Neuronal stem cell (in vitro differentiated cells): ENCODE measurements at regions not wholly inside any gene's neighbourhood (a gene's known extent, or its start where the extent isn't known, plus 50 kb on each side); places are given as distances from the start of the nearest gene placed in this dataset.
"Not testable (repeated sequence)": the region's sequence is repeated elsewhere in the genome, so short reads cannot be mapped to it uniquely, and the experiment has no call there.

Experiments used
- DNase-seq: peaks from one replicate; pipeline ENCODE4 v3.0.0-alpha.2; 2013; ENCODE audit warnings: low spot score
- H2AFZ ChIP-seq: one replicate; pipeline ENCODE4 v1.6.1; 2013; ENCODE audit warnings: mild to moderate bottlenecking, low read length, inconsistent platforms
- H2AK5ac ChIP-seq: 2 replicates; pipeline ENCODE4 v1.6.1; 2013; ENCODE audit warnings: low read depth, mild to moderate bottlenecking, inconsistent platforms, low read length, moderate library complexity, mixed read lengths
- H2BK120ac ChIP-seq: 2 replicates; pipeline ENCODE4 v1.6.1; 2013; ENCODE audit warnings: low read depth, mild to moderate bottlenecking, inconsistent platforms, low read length, moderate library complexity, mixed read lengths
- H2BK12ac ChIP-seq: one replicate; pipeline ENCODE4 v1.6.1; 2013; ENCODE audit warnings: low read length, inconsistent platforms
- H2BK15ac ChIP-seq: 2 replicates; pipeline ENCODE4 v1.6.1; 2013; ENCODE audit warnings: mild to moderate bottlenecking, low read length, inconsistent platforms, mixed read lengths
- H2BK5ac ChIP-seq: one replicate; pipeline ENCODE4 v1.6.1; 2013; ENCODE audit warnings: inconsistent platforms, mild to moderate bottlenecking, low read length, moderate library complexity
- H3K14ac ChIP-seq: one replicate; pipeline ENCODE4 v1.6.1; 2013; ENCODE audit warnings: low read length, inconsistent platforms
- H3K18ac ChIP-seq: 2 replicates; pipeline ENCODE4 v1.6.1; 2013; ENCODE audit warnings: low read length, inconsistent platforms
- H3K23ac ChIP-seq: 2 replicates; pipeline ENCODE4 v1.6.1; 2013; ENCODE audit warnings: low read depth, mild to moderate bottlenecking, mixed read lengths, low read length, inconsistent platforms; ENCODE audit not compliant: poor library complexity
- H3K27ac ChIP-seq: replicated peaks from 3 replicates; pipeline ENCODE4 v1.5.1; 2013; ENCODE audit warnings: low read length, inconsistent platforms
- H3K27me3 ChIP-seq, 3 experiments: 2 replicates each; pipeline ENCODE4 v1.6.1; 2013; ENCODE audit warnings: low read length in 3 of 3, mild to moderate bottlenecking in 2 of 3, inconsistent platforms in 1 of 3, low read depth in 1 of 3, mixed read lengths in 1 of 3, moderate library complexity in 1 of 3; ENCODE audit not compliant: control insufficient read depth in 3 of 3, insufficient read depth in 3 of 3
- H3K36me3 ChIP-seq, 2 donors: replicated peaks in 1 of 2; 2 replicates each; pipeline ENCODE4 v1.6.1; 2013; ENCODE audit warnings: low read length in 2 of 2; ENCODE audit not compliant: control insufficient read depth in 2 of 2, insufficient read depth in 2 of 2
- H3K4ac ChIP-seq: 2 replicates; pipeline ENCODE4 v1.6.1; 2013; ENCODE audit warnings: inconsistent platforms, mild to moderate bottlenecking, low read length, moderate library complexity
- H3K4me1 ChIP-seq, 2 donors: 1 replicate in 1 of 2; 2 replicates in 1 of 2; pipeline ENCODE4 v1.6.1; 2013; ENCODE audit warnings: low read length in 2 of 2, low read depth in 1 of 2; ENCODE audit not compliant: control insufficient read depth in 2 of 2, insufficient read depth in 1 of 2
- H3K4me2 ChIP-seq: one replicate; pipeline ENCODE4 v1.6.1; 2013; ENCODE audit warnings: mild to moderate bottlenecking, low read length, inconsistent platforms; ENCODE audit not compliant: insufficient read depth, poor library complexity, severe bottlenecking
- H3K4me3 ChIP-seq, 2 donors: 2 replicates each; pipeline ENCODE4 v1.5.1; 2013; ENCODE audit warnings: low read length in 2 of 2, mild to moderate bottlenecking in 2 of 2, inconsistent platforms in 1 of 2, moderate library complexity in 1 of 2
- H3K79me1 ChIP-seq: one replicate; pipeline ENCODE4 v1.6.1; 2013; ENCODE audit warnings: low read depth, mild to moderate bottlenecking, inconsistent platforms, low read length, moderate library complexity
- H3K9ac ChIP-seq: one replicate; pipeline ENCODE4 v1.6.1; 2013; ENCODE audit warnings: mild to moderate bottlenecking, low read depth, low read length, inconsistent platforms; ENCODE audit not compliant: poor library complexity
- H3K9me3 ChIP-seq, 2 donors: replicated peaks in 1 of 2; 2 replicates each; pipeline versions ENCODE3 to v1.6.1; 2013; ENCODE audit warnings: low read length in 2 of 2, mild to moderate bottlenecking in 2 of 2, inconsistent platforms in 1 of 2, low read depth in 1 of 2, mixed read lengths in 1 of 2, moderate library complexity in 1 of 2; ENCODE audit not compliant: control insufficient read depth in 2 of 2, insufficient read depth in 1 of 2
- H4K8ac ChIP-seq: one replicate; pipeline ENCODE4 v1.6.1; 2013; ENCODE audit warnings: low read depth, mild to moderate bottlenecking, inconsistent platforms, low read length, moderate library complexity
- H4K91ac ChIP-seq: one replicate; pipeline ENCODE4 v1.6.1; 2013; ENCODE audit warnings: low read length, low read depth, mild to moderate bottlenecking, inconsistent platforms; ENCODE audit not compliant: poor library complexity
- WGBS, 2 donors: extraction: QIAGEN DNeasy Blood & Tissue Kit; methylation state at CpG; one replicate each; pipeline ENCODE4 v1.1.7; 2013; ENCODE audit warnings: missing lambda C conversion rate in 2 of 2, mixed read lengths in 1 of 2; ENCODE audit not compliant: insufficient read length in 2 of 2, insufficient replicate concordance in 1 of 2; ENCODE audit errors: extremely low coverage in 2 of 2; 5-methylcytosine and 5-hydroxymethylcytosine counted together

- no peak overlapping the region for H3K23ac ChIP-seq
- H3K36me3 ChIP-seq = no peaks in the 10 kb centered on the region
- no peaks in the 10 kb centered on the region for H3K4me1 ChIP-seq
- no peak overlapping the region for H2BK120ac ChIP-seq
- no peak overlapping the region for H3K4me2 ChIP-seq
- H3K14ac ChIP-seq = no peak overlapping the region
- H2BK5ac ChIP-seq = no peak overlapping the region
- H3K27me3 ChIP-seq = no peaks in the 10 kb centered on the region
- no peaks in the 10 kb centered on the region for H3K79me1 ChIP-seq
- no peaks in the 10 kb centered on the region for H3K9me3 ChIP-seq
- whole genome bisulfite sequencing, 2 donors = no CpG with 5 or more reads among the region's 4 CpGs
- no peak overlapping the region for H3K18ac ChIP-seq
- no peak overlapping the region for H4K8ac ChIP-seq
- no peak overlapping the region for H3K4ac ChIP-seq
- no peak for DNase-seq
- H4K91ac ChIP-seq = no peak overlapping the region
- H2BK12ac ChIP-seq = no peak overlapping the region
- H3K4me3 ChIP-seq = no peak overlapping the region
- H2AK5ac ChIP-seq = no peak overlapping the region
- no peak overlapping the region for H2BK15ac ChIP-seq
- no peak overlapping the region for H3K27ac ChIP-seq
- H3K9ac ChIP-seq = no peak overlapping the region
- no peak overlapping the region for H2AFZ ChIP-seq
Measured at GRCh38 chr14:28983279-28983678, 216.7 kb downstream of the FOXG1 start.

GRCh38 chr14:28987516-28987915 is 220.9 kb downstream of the FOXG1 start:
- H3K4me2 ChIP-seq = no peak overlapping the region
- no peak overlapping the region for H3K9ac ChIP-seq
- H2BK120ac ChIP-seq = no peak overlapping the region
- H2BK12ac ChIP-seq = no peak overlapping the region
- no peaks in the 10 kb centered on the region for H3K36me3 ChIP-seq
- no peak overlapping the region for H2AK5ac ChIP-seq
- no peak overlapping the region for H2BK15ac ChIP-seq
- H4K8ac ChIP-seq = no peak overlapping the region
- H3K27ac ChIP-seq = no peak overlapping the region
- DNase-seq = no peak
- no peaks in the 10 kb centered on the region for H3K9me3 ChIP-seq
- H3K4ac ChIP-seq = no peak overlapping the region
- H2BK5ac ChIP-seq = no peak overlapping the region
- no peak overlapping the region for H3K14ac ChIP-seq
- no peak overlapping the region for H2AFZ ChIP-seq
- no peak overlapping the region for H3K4me3 ChIP-seq
- H3K27me3 ChIP-seq = no peaks in the 10 kb centered on the region
- no peak overlapping the region for H3K18ac ChIP-seq
- H3K79me1 ChIP-seq = no peaks in the 10 kb centered on the region
- no peak overlapping the region for H4K91ac ChIP-seq
- H3K4me1 ChIP-seq = no peaks in the 10 kb centered on the region
- no peak overlapping the region for H3K23ac ChIP-seq

- H2AK5ac ChIP-seq, H3K14ac ChIP-seq, H3K4me3 ChIP-seq, H3K9ac ChIP-seq, H4K8ac ChIP-seq, H2BK15ac ChIP-seq, H3K18ac ChIP-seq, DNase-seq, H4K91ac ChIP-seq, H3K4ac ChIP-seq, H3K36me3 ChIP-seq, H3K4me1 ChIP-seq, H2BK120ac ChIP-seq, H2BK12ac ChIP-seq, H3K23ac ChIP-seq, H2BK5ac ChIP-seq, H3K9me3 ChIP-seq, H3K79me1 ChIP-seq, H2AFZ ChIP-seq, H3K27me3 ChIP-seq, H3K27ac ChIP-seq, H3K4me2 ChIP-seq: not testable (repeated sequence)
- WGBS, 2 donors = no CpG with 5 or more reads among the region's 4 CpGs
Measured at GRCh38 chr14:28997196-28997595, 230.6 kb downstream of the FOXG1 start.

- Histone ChIP-seq H3K27ac (no peak overlapping the region), H2BK120ac (no peak overlapping the region), H3K27me3 (no peaks in the 10 kb centered on the region), H3K4me2 (no peak overlapping the region), H2BK15ac (no peak overlapping the region), H4K91ac (no peak overlapping the region), H3K14ac (no peak overlapping the region), H2AFZ (no peak overlapping the region), H3K4me1 (no peaks in the 10 kb centered on the region), H3K79me1 (no peaks in the 10 kb centered on the region), H3K36me3 (no peaks in the 10 kb centered on the region), H3K23ac (no peak overlapping the region), H4K8ac (no peak overlapping the region), H3K18ac (no peak overlapping the region), H2BK5ac (no peak overlapping the region), H3K9me3 (no peaks in the 10 kb centered on the region), H3K4me3 (no peak overlapping the region), H3K9ac (no peak overlapping the region), H2BK12ac (no peak overlapping the region), H3K4ac (no peak overlapping the region), H2AK5ac (no peak overlapping the region)
- no CpG with 5 or more reads among the region's 1 CpG for WGBS, 2 donors
- no peak for DNase-seq
Measured at GRCh38 chr14:28999656-29000055, 233.1 kb downstream of the FOXG1 start.
